ENCODE measurements at regions not wholly inside any gene's neighbourhood (a gene's known extent, or its start where the extent isn't known, plus 50 kb on each side); places are given as distances from the start of the nearest gene placed in this dataset.

- no peak for TF ChIP-seq CTCF (IDR thresholded peaks at IDR 0.05; ENCODE audit: poor library complexity)
- TF ChIP-seq EZH2 (IDR thresholded peaks at IDR 0.05; ENCODE audit: borderline replicate concordance), result no peak
- no peak for TF ChIP-seq EZH2phosphoT487 (IDR thresholded peaks at IDR 0.05; ENCODE audit: low read depth, severe bottlenecking, unreplicated experiment)
These were observed 788.4 kb upstream of the PRR20A start for GRCh38 chr13:56352361-56352760.

Measured in hepatocyte (in vitro differentiated cells).